WTC11 (cell line): ENCODE measurements at regions not wholly inside any gene's neighbourhood (a gene's known extent, or its start where the extent isn't known, plus 50 kb on each side); places are given as distances from the start of the nearest gene placed in this dataset.

Source experiments
- CBFB ChIP-seq: sonication (generic); formaldehyde crosslinking; IDR thresholded peaks from 2 replicates; pipeline ENCODE4 v1.8.1; 2022; ENCODE audit warnings: mild to moderate bottlenecking, low read depth, missing genetic modification reagents
- ETV6 ChIP-seq: sonication (generic); formaldehyde crosslinking; IDR thresholded peaks from 2 replicates; pipeline ENCODE4 v1.8.1; 2022; ENCODE audit warnings: mild to moderate bottlenecking, missing genetic modification reagents
- HMGA2 ChIP-seq: fragments of 250-450 bp; sonication (Bioruptor Pico); IDR thresholded peaks from 2 replicates; pipeline ENCODE4 v1.4.0; 2021; ENCODE audit warnings: mild to moderate bottlenecking, moderate library complexity
- NR1H2 ChIP-seq: sonication (generic); formaldehyde crosslinking; IDR thresholded peaks from 2 replicates; pipeline ENCODE4 v1.9.0; 2021; ENCODE audit warnings: mild to moderate bottlenecking, moderate library complexity, missing genetic modification reagents
- RORB ChIP-seq: fragments of 250-450 bp; sonication (Bioruptor Pico); IDR thresholded peaks from 2 replicates; pipeline ENCODE4 v1.9.0; 2021; ENCODE audit warnings: mild to moderate bottlenecking
- TCF7 ChIP-seq: sonication (generic); formaldehyde crosslinking; IDR thresholded peaks from 2 replicates; pipeline ENCODE4 v1.8.0; 2022; ENCODE audit warnings: mild to moderate bottlenecking, low read depth, missing genetic modification reagents, moderate library complexity
- ZBTB21 ChIP-seq: sonication (generic); formaldehyde crosslinking; IDR thresholded peaks from 2 replicates; pipeline ENCODE4 v1.8.1; 2023; ENCODE audit warnings: mild to moderate bottlenecking, missing genetic modification reagents, borderline replicate concordance
- TF ChIP-seq, protein P1 (sequence below): fragments of 200-600 bp; IDR thresholded peaks from 2 replicates; pipeline ENCODE4 v1.8.0; 2022; ENCODE audit warnings: antibody characterized with exemption
- TF ChIP-seq, protein P2 (sequence below): sonication (generic); formaldehyde crosslinking; IDR thresholded peaks from 2 replicates; pipeline ENCODE4 v1.8.1; 2023; ENCODE audit warnings: mild to moderate bottlenecking, missing genetic modification reagents
- TF ChIP-seq, protein P3 (sequence below): sonication (generic); formaldehyde crosslinking; IDR thresholded peaks from 2 replicates; pipeline ENCODE4 v1.8.0; 2022; ENCODE audit warnings: mild to moderate bottlenecking, missing genetic modification reagents
- TF ChIP-seq, protein P4 (sequence below): sonication (generic); formaldehyde crosslinking; IDR thresholded peaks from 2 replicates; pipeline ENCODE4 v1.8.1; 2022; ENCODE audit warnings: missing genetic modification reagents, borderline replicate concordance
- TF ChIP-seq, protein P5 (sequence below): sonication (generic); formaldehyde crosslinking; IDR thresholded peaks from 2 replicates; pipeline ENCODE4 v1.8.1; 2023; ENCODE audit warnings: mild to moderate bottlenecking, moderate library complexity, missing genetic modification reagents

DNA sequence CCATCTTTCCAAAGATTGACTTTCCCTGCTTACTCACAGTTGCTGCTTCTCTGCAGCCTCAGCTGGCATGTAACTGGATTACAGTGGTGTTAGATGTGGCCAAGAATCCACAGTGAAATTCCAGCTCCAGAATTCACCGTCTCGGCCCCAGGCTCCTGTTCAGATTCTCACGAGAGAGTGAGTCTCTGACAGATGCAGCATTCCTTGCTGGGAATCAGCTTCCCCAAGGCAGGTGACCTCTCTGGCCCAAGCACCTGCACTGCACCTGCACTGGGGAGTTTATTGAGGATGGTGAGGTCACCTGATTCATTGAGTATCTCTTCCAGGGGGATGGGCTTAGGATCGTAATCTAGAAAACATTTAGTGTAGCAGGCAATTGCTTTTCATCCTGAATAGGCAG, 600.5 kb upstream of the RBFOX1 start:
- TF ChIP-seq, protein P1, sequence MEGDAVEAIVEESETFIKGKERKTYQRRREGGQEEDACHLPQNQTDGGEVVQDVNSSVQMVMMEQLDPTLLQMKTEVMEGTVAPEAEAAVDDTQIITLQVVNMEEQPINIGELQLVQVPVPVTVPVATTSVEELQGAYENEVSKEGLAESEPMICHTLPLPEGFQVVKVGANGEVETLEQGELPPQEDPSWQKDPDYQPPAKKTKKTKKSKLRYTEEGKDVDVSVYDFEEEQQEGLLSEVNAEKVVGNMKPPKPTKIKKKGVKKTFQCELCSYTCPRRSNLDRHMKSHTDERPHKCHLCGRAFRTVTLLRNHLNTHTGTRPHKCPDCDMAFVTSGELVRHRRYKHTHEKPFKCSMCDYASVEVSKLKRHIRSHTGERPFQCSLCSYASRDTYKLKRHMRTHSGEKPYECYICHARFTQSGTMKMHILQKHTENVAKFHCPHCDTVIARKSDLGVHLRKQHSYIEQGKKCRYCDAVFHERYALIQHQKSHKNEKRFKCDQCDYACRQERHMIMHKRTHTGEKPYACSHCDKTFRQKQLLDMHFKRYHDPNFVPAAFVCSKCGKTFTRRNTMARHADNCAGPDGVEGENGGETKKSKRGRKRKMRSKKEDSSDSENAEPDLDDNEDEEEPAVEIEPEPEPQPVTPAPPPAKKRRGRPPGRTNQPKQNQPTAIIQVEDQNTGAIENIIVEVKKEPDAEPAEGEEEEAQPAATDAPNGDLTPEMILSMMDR: no peak
- TF ChIP-seq NR1H2 (CRISPR knock-in tag): no peak
- TF ChIP-seq CBFB: no peak
- TF ChIP-seq, protein P2, sequence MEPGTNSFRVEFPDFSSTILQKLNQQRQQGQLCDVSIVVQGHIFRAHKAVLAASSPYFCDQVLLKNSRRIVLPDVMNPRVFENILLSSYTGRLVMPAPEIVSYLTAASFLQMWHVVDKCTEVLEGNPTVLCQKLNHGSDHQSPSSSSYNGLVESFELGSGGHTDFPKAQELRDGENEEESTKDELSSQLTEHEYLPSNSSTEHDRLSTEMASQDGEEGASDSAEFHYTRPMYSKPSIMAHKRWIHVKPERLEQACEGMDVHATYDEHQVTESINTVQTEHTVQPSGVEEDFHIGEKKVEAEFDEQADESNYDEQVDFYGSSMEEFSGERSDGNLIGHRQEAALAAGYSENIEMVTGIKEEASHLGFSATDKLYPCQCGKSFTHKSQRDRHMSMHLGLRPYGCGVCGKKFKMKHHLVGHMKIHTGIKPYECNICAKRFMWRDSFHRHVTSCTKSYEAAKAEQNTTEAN (CRISPR knock-in tag): no peak
- no peak for TF ChIP-seq ZBTB21 (CRISPR knock-in tag)
- TF ChIP-seq HMGA2 (CRISPR knock-in tag): no peak
- TF ChIP-seq ETV6 (CRISPR knock-in tag): no peak
- TF ChIP-seq, protein P3, sequence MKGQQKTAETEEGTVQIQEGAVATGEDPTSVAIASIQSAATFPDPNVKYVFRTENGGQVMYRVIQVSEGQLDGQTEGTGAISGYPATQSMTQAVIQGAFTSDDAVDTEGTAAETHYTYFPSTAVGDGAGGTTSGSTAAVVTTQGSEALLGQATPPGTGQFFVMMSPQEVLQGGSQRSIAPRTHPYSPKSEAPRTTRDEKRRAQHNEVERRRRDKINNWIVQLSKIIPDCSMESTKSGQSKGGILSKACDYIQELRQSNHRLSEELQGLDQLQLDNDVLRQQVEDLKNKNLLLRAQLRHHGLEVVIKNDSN (CRISPR knock-in tag): no peak
- TF ChIP-seq, protein P4, sequence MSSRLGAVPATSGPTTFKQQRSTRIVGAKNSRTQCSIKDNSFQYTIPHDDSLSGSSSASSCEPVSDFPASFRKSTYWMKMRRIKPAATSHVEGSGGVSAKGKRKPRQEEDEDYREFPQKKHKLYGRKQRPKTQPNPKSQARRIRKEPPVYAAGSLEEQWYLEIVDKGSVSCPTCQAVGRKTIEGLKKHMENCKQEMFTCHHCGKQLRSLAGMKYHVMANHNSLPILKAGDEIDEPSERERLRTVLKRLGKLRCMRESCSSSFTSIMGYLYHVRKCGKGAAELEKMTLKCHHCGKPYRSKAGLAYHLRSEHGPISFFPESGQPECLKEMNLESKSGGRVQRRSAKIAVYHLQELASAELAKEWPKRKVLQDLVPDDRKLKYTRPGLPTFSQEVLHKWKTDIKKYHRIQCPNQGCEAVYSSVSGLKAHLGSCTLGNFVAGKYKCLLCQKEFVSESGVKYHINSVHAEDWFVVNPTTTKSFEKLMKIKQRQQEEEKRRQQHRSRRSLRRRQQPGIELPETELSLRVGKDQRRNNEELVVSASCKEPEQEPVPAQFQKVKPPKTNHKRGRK (CRISPR knock-in tag): no peak
- TF ChIP-seq TCF7: no peak
- TF ChIP-seq, protein P5, sequence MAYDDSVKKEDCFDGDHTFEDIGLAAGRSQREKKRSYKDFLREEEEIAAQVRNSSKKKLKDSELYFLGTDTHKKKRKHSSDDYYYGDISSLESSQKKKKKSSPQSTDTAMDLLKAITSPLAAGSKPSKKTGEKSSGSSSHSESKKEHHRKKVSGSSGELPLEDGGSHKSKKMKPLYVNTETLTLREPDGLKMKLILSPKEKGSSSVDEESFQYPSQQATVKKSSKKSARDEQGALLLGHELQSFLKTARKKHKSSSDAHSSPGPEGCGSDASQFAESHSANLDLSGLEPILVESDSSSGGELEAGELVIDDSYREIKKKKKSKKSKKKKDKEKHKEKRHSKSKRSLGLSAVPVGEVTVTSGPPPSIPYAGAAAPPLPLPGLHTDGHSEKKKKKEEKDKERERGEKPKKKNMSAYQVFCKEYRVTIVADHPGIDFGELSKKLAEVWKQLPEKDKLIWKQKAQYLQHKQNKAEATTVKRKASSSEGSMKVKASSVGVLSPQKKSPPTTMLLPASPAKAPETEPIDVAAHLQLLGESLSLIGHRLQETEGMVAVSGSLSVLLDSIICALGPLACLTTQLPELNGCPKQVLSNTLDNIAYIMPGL (CRISPR knock-in tag): no peak
- TF ChIP-seq RORB (CRISPR knock-in tag): no peak
